NCI-H345 treated with DMSO at 0.1 percent for 48 hours (cell line): ENCODE measurements at regions not wholly inside any gene's neighbourhood (a gene's known extent, or its start where the extent isn't known, plus 50 kb on each side); places are given as distances from the start of the nearest gene placed in this dataset.

ENCODE experiments used
- DNase-seq: peaks from one replicate; lab custom pipeline; 2025; ENCODE audit not compliant: unreplicated experiment; lab: John Stamatoyannopoulos, UW

DNA sequence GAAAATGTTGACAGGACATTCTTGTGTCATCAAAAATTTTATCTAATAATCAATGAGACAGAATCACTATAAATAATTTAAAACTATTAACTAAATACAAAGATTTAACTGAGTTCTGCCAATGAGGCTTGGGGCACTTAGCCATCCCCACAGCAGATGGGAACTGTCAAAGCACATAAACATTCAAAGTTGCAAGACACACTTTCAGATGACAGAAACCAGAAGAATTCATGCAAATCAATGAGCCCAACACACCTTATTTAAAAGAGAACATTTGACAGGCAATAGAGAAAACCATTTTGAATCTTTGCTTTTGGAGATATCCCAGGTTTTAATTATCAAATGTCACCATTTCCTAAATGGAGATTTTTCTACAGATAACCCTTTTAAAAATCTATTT lies 566.2 kb downstream of the IRS1 start:
- DNase-seq, result no peak

DNA sequence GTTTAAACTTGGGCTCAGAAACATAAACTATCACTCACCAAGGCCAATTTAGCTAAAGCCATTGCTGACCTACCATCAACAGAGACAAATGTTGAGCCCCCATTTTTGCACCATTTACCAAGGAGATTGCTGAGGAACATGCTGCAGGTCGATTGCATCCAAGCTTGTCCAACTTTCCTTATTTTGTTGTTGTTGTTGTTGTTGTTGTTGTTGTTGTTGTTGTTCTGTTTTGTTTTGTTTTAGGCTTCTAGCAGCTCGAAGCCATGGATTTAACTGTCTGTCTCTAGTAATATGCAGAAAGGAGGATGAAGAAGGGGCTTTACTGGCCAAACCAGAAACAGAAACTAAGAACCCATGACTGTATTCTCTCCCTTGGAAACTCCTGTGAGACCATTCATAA lies 571.5 kb downstream of the IRS1 start:
- no peak for DNase-seq

DNA sequence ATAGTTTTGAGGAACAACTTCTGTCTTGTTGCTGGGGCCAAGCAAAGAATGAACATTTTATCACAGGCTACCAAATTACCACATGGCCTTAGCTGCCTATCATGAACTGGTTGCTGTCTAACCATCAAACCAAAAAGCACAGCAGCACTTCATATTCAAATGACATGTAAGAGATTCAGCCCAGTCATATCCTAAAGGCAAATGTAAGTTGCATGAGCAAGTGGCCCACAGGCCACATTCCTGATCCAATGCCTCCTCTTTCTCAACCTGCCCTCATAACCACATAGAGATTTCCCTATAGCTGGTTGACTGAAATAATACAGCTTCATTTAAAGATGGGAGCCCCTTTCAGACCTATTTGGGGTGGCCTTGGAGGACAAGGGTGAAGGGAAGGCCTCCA lies 572.3 kb downstream of the IRS1 start:
- DNase-seq, result no peak

DNA sequence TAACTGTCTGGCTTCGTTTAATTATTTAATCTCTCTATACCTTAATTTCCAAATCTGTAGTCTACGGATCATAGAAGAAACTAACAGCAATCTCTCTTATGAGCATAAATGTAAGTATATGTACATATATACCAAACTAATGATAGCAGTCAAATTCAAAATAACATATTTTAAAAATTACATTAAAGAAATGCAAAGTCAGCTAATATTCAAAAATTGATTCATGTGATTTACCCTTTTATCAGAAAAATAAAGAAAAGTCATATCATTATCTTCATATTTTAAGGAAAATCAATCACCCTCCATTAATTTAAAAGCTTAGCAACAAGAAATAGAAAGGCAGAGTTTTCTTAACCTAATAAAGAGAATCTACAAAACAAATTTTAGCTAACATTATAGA lies 575.9 kb downstream of the IRS1 start:
- no peak for DNase-seq

DNA sequence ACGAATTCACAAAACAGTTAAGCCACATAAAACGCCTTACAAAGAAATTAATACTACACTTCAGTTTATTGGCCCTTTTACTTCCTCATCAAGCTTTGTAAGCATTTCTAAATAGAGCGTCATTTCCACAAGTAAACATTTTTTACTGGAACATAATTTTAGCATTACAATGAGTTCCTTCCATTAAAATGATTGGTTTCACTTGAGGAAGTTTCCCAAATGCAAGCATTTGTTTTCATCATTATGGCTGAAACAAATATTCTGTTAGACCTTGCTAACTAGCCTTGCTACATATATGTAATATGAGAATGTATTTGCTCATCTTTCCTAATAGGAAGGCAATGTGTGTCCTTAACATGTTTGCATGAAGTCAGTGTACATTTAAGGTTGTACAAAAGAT lies 579.1 kb downstream of the IRS1 start:
- DNase-seq, result no peak

DNA sequence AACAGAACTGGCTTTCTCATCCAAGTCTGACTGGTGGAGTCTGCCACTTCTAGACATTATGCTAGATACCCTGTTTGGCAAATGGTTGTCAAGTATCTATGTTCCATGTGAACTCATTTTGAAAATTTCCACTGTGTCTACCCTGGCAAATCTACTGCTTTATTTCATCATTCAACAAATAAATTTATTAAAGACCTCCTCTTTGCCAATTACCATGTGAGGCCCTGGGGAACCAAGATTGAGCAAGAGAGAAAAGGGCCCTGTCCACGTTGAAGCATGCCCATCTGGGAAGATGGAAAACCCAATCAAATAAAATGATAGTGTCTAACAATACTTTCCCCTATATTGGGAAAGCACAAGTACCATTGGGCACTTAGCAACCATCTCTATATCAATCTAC lies 582.4 kb downstream of the IRS1 start:
- no peak for DNase-seq

DNA sequence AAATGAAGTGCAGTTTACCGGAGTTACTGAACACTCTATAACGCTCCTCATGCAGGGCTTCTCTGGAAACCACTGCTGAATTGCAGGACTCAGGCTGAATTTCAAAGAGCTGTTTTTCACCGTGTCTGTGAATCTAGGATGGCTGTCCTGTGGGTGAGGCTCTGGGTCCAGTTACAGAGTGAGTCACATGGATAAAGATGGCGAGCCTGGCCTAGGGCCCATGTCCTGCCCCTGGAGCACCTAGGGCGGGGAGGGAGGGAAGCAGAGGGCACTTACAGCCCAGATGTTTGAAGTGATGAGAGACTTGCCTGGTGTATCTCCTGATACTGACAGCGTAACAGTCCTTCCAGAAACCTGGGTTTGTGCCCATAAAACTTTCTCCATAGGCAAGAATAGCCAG lies 583.0 kb downstream of the IRS1 start:
- no peak for DNase-seq

DNA sequence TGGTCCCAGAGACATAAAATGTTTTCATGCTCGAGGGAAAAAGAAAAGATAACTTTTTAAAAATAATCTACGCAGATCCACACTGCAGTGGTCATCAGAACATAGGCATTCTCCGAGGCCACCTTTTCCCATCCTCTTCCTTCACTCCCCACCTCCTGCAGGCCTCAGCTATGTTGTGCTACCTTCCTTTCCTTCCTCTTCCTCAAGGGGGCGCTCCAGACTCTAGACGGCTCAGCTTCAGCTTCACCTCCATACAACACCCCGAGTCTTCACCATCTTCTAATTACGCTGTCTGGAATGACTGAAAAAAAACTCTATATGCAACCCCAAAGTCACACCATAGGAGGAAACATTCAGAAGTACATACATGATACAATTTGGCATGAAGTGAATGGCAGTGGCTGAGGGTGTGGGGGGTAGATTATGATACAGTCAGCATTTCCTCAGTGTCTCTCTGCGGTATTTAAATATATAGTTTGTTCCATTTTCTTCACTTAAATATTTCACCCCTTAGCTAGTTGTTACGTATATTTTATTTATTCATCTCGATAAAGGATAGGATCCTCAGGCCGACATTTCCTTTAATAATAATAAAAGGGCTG lies 583.6 kb downstream of the IRS1 start:
- no peak for DNase-seq

DNA sequence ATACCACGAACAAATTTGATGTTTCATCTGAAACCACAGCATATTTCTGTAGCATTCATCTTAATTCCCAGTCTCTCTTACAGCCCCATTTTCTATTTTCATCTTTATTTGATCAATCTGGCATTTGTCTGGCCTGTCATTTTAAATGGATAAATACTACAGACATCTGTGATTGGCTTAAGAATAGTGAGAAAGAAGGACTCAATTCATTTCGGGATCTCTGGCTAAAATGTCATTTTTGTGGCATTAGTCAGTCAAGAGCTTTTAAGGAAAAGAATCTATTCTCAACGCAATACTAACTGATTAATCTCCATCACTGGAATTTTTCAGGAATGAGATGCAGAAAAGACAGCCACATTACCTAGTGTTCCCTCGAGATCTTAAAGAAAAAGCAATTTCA lies 585.9 kb downstream of the IRS1 start:
- no peak for DNase-seq

DNA sequence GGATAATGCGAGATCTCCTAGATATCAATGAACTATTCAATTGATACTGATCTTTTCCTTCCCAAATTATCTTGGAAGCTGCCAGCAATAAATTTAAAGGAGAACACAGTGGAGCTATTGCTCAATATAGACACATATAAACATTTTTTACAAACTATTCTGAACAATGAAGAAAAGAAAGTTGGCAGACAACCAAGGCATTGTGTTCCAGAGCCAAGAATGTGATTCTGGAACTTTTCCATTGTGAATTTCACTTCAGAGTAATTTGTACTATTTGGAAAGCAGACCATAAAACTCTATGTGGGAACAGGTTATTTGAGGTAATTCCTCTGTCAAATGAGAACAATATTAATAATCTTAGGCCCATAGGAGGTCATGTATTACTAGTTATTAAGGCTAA lies 588.2 kb downstream of the IRS1 start:
- DNase-seq, result no peak

DNA sequence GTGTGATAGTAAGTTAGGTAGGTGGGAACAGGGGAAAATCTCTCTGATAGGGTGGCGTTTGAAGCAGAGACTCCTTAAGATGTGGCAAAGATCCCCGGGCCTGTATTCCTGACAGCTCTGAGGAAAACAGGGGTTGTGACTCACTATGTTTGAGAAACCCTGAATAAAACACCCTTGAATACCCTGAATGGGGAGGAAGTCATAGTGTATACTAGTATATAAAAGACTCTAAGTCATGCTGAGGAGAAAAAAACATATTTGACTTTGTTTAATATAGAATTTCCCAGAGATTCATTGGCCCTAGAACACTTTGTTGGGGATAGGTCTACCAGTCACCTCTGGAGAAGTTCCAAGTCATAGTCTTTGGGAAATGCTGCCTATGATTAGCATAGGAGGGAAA lies 590.9 kb downstream of the IRS1 start:
- DNase-seq, result no peak

DNA sequence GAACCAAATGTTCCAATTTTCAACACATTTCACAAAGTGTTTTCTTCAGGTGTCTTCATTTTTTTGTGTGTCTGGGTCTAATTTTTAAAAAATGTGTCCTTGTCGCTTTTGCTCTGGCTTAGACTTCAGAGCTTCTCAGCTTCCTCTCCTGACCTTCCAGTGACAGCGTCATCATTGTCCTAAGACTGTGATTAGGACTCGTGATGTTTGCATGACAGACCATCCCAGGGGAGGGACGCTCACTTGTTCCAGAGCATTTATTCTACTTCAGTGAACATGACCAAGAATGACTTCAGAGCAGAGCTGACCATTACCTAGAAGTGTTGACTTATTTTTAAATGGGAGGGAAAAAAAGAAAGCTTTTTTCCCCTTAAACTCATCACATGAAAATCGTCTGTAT lies 591.9 kb downstream of the IRS1 start:
- no peak for DNase-seq

DNA sequence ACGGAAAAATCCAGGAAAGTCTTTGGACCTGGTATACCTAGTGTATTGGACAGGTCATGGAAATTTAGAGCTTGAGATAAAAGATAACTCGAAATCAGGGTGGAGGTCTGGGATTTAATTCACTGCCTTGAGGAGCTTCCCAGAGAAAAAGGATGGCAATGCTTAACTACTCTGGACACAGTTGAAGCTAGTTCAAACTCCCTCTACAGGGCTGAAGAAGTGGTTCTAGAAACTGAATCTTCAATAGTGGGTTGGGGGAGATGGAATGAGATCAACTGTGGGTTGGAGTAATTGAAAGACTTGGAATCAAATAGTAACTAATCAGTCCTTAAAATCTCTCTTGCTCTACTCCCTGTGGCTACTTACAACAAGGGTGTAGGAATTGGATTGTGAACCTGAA lies 600.1 kb downstream of the IRS1 start:
- no peak for DNase-seq

DNA sequence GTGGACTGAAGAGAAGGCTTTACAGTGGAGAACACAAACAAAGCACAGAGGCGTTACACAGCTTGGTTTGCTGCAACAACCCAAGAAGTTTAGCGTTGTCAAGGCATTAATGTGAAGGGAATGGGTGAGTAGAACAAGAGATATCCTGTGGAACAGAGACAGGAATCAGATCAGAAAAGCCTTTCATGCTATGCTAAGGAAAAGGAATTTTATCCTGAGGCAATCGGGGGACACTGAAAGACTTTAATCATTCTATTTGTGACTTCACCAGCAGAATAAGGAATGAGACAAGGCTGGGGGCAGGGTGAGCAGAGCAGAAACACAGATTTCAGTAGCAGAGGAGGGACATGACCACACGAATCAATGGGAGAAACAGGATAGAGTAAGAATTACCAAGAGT lies 600.7 kb downstream of the IRS1 start:
- no peak for DNase-seq

DNA sequence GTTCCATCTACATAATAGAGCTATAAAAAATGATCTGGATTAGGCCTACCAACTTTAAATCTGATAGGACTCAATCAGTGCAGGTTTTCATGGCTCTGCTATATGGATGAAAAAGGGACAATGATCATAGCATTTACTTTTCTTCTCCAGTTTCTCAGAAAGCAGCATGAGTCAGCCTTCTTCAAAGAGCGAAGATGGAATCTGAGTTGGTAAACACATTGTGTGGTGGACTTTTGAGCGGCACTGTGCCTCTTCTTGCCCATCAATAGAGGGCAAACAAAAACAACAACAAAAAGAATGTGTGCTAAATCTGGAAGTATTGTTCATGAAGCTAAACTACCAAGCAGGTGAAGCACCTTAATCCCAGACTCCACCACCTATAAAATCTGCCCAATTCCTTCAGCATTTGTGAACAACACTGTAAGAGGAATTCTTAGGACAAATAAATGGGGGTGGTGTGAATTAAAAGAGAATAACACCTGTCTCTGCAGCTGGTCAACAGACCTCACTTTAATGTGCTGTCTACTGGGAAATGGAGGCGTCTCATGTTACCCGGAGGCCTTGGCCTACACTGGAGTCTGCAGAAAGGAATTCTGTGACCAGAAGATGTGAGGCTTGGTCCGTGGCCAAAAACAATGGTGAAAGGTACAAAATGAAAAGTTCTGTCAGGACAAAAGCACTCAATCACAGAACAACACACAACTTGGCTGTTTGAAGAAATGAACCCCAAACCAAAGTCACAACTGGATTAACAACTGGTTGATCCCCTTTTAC lies 609.0 kb downstream of the IRS1 start:
- no peak for DNase-seq

DNA sequence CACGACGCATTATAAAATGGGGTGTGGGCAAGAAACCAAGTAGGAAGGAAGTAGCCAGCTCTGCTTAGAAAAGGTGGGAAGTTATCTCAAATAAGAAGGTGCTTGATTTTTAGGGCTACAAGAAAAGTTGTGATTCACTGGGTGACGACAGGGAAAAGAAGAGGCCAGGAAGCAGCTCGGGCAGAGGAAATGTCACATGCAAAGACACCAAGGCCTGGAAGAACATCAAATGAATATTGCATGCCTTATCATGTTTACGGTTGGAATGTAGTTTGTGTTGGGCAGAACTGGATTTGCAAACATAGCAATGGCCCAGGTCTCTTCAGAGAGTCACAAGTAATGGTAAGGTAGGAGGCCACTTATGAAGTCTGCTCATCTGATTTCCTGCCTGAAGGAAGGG lies 610.6 kb downstream of the IRS1 start:
- no peak for DNase-seq

DNA sequence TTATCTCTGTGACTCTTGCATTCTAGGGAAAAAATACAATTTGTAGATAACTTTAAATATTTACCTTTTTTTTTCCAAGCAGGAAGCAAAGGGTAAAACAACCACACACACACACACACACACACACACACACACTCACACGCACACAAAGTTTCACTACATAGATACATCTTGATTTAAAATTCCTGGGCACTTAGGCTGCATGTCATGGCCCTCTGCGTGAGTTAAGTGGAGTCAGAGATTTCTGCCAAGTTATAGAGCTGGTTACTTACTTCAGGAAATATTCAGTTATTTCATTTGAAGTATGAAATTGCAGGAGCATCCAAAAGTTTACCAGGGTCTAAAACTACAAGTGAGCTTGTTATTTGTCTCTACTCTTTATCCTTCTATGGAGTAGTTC lies 612.0 kb downstream of the IRS1 start:
- no peak for DNase-seq

DNA sequence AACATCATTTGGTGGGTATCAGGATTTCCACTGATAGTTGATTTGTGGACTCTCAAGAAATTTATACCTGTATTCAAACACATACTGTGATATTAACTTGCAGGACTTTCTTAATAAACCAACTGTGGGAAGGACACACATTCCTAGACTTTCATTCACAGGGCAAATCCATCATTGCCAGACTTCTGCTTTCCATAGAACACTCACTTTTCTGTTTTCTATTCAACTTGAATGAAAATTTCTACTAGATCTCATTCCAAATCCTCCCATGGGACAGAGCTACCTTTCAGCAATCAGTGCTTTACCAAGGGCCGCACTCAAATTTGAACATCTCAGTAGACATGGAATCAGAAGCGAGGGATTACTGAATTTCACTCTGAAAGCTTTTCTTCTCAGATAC lies 612.5 kb downstream of the IRS1 start:
- no peak for DNase-seq

DNA sequence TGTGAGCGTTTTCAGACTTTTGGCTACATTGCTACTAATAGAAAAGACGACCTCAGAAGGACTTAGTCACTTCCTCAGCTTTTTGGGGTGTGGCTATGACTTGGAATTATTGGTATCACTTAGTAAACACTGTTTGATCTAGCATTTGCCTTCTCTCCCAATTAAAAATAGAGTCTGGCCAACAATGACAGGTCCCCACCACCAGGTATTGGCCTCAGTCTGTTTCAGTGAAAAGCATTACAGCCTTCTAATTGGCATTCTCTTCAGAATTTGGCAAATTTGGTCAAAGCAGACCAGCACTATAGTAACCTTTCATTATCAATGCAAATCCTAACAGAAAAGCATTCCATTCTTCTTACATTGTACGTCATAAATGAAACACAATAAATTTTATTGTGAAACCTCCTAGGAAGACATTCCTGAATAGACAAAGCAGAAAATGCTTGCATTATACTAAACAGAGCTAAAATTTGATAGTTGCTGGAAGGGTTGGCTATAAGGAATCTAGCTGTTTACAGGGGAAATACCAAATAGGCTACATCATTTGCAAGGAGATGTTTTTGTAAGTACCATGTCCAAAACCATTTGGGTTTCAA lies 613.9 kb downstream of the IRS1 start:
- DNase-seq, result no peak

DNA sequence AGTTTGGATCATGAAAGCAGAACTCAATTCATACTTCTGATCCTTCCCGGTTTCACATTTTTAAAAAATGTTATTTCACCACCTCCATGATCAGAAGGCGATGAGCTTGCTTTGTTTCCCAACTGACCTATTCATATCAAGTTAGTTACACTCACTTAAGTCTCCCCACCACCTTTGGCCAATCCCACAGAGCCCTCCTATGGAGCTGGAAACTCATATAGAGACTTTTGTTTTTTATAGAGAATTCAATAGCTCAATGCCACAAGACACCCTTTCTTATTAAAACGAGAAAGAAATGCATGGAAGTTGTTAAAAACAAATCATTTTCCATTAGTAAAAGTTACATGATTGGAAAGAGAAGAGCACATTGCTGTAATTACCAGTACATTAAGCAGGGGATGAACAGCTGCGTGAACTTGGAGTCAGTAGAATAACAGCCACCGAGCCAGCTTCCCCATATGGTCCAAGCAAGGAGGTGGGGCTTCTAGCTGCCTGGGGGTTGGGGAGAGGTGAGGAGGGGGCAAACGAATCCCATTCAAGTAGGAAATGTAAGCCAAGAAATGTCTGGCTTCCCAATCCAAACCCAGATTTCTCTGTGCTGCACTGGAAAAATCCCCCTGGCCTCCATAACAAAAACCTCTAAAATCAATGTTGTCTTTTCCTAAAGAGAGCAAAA lies 614.5 kb downstream of the IRS1 start:
- no peak for DNase-seq

DNA sequence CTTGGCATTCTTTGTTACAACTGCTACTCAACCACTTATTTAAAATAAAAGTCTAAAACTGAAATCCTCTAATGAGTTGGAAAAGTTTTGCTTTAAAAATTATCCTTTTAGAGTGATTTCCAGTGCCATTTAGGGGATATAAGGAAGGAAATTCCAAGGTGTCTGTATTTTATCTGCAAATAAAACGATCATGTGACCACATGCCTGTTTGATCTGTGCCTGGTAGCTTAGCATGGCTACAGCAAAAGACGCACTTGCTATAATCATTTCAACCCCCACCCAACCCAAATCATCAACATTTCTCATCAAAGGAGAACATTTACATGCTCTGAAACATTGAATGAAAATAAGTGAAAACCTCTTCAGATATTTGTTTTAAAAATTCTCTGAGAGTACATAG lies 615.1 kb downstream of the IRS1 start:
- no peak for DNase-seq

DNA sequence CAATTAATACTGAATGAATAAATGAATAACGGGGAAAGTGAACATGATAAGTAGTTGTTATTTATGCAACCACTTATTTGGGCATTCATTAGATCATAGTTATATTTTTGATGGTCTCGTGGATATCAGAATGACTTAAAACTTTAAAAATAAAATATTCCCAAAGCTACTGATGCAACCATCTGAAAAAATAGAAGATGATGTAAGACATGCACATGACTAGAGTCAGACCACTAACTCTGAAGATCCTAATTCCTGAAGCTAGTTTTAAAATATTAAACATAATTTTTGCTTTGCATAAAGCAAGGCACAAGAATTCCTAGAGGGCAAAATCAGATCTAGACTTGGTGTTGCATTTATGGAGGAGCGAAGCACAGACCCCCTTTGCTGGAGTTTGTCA lies 616.1 kb downstream of the IRS1 start:
- no peak for DNase-seq
